Right lobe of liver (tissue), 4 donors: ENCODE measurements at regions not wholly inside any gene's neighbourhood (a gene's known extent, or its start where the extent isn't known, plus 50 kb on each side); places are given as distances from the start of the nearest gene placed in this dataset.

Experiments used
- POLR2A ChIP-seq: fragments of 450-650 bp; IDR thresholded peaks from one replicate; pipeline ENCODE4 v1.6.1; 2017; ENCODE audit warnings: antibody characterized with exemption, mild to moderate bottlenecking
- TF ChIP-seq, protein P1 (sequence below), 4 donors: fragments of 200-600 bp in 3 of 4; fragments of 450-650 bp in 1 of 4; IDR thresholded peaks; one replicate each; pipeline versions ENCODE4 v1.5.1 to v1.8.0; 2016 to 2022; ENCODE audit warnings: antibody characterized with exemption in 4 of 4, mild to moderate bottlenecking in 2 of 4
- donor health status: DM: no; HTN: no; CAD: no.
- donor health status: DM: no; HTN: no; CAD: no.
- donor health status: DM: no; HTN: yes; CAD: no.

DNA sequence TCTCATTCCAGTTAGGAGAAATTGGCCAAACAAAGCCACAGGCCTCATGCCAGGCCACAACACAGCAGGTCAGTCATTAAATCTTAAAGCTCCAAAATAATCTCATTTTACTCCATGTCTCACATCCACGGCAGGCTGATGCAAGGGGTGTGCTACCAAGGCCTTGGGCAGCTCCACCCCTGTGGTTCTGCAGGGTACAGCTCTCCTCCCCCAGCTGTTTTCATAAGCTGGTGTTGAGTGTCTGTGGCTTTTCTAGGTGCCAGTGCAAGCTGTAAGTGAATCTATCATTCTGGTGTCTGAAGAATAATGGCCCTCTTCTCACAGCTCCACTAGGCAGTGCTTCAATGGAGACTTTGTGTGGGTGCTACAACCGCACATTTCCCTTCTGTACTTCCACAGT lies 949.2 kb downstream of the TECRL start:
- TF ChIP-seq POLR2A, result no peak
- TF ChIP-seq, protein P1, sequence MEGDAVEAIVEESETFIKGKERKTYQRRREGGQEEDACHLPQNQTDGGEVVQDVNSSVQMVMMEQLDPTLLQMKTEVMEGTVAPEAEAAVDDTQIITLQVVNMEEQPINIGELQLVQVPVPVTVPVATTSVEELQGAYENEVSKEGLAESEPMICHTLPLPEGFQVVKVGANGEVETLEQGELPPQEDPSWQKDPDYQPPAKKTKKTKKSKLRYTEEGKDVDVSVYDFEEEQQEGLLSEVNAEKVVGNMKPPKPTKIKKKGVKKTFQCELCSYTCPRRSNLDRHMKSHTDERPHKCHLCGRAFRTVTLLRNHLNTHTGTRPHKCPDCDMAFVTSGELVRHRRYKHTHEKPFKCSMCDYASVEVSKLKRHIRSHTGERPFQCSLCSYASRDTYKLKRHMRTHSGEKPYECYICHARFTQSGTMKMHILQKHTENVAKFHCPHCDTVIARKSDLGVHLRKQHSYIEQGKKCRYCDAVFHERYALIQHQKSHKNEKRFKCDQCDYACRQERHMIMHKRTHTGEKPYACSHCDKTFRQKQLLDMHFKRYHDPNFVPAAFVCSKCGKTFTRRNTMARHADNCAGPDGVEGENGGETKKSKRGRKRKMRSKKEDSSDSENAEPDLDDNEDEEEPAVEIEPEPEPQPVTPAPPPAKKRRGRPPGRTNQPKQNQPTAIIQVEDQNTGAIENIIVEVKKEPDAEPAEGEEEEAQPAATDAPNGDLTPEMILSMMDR (IDR thresholded peaks at IDR 0.05), result no peak
